ENCODE measurements at regions not wholly inside any gene's neighbourhood (a gene's known extent, or its start where the extent isn't known, plus 50 kb on each side); places are given as distances from the start of the nearest gene placed in this dataset.

- no peaks in the 10 kb centered on the region for H3K9me3 ChIP-seq
- H3K27ac ChIP-seq = no peak overlapping the region
- TF ChIP-seq EP300 (IDR thresholded peaks at IDR 0.05) (no peak), POLR2A (IDR thresholded peaks at IDR 0.05) (no peak), CTCF (IDR thresholded peaks at IDR 0.05) (no peak)
- H3K36me3 ChIP-seq = no peaks in the 10 kb centered on the region
- intact Hi-C loops (cut with DNase I) = no loop called here
- no peaks in the 10 kb centered on the region for H3K27me3 ChIP-seq
- no peaks in the 10 kb centered on the region for H3K4me1 ChIP-seq (ENCODE audit: insufficient read depth)
- no peak overlapping the region for H3K4me3 ChIP-seq
- no peak for DNase-seq
These were observed 722.2 kb downstream of the RWDD3 start for GRCh38 chr1:95956215-95956614.

GRCh38 chr1:95957748-95958147 lies 723.7 kb downstream of the RWDD3 start:
- 0 to 11% (median 3%) methylated on average over 1 of the region's 1 CpG for WGBS, 3 donors
- no peaks in the 10 kb centered on the region for H3K9me3 ChIP-seq
- H3K4me3 ChIP-seq = no peak overlapping the region
- H3K4me1 ChIP-seq (ENCODE audit: insufficient read depth) = no peaks in the 10 kb centered on the region
- intact Hi-C loops (cut with DNase I) = no loop called here
- H3K27ac ChIP-seq = no peak overlapping the region
- no peaks in the 10 kb centered on the region for H3K27me3 ChIP-seq
- TF ChIP-seq POLR2A (IDR thresholded peaks at IDR 0.05) (no peak), EP300 (IDR thresholded peaks at IDR 0.05) (no peak), CTCF (IDR thresholded peaks at IDR 0.05) (no peak)
- no peak for DNase-seq
- H3K36me3 ChIP-seq = no peaks in the 10 kb centered on the region

GRCh38 chr1:95966866-95967265 lies 732.9 kb downstream of the RWDD3 start:
- no peaks in the 10 kb centered on the region for H3K36me3 ChIP-seq
- H3K9me3 ChIP-seq = no peaks in the 10 kb centered on the region
- no peaks in the 10 kb centered on the region for H3K4me1 ChIP-seq (ENCODE audit: insufficient read depth)
- TF ChIP-seq EP300 (IDR thresholded peaks at IDR 0.05) (no peak), CTCF (IDR thresholded peaks at IDR 0.05) (no peak), POLR2A (IDR thresholded peaks at IDR 0.05) (no peak)
- intact Hi-C loops (cut with DNase I) = no loop called here
- H3K27me3 ChIP-seq = no peaks in the 10 kb centered on the region
- no peak overlapping the region for H3K27ac ChIP-seq
- H3K4me3 ChIP-seq = no peak overlapping the region
- no peak for DNase-seq

GRCh38 chr1:95974586-95974985 lies 740.6 kb downstream of the RWDD3 start:
- Histone ChIP-seq H3K9me3 (no peaks in the 10 kb centered on the region), H3K4me1 (ENCODE audit: insufficient read depth) (no peaks in the 10 kb centered on the region), H3K36me3 (no peaks in the 10 kb centered on the region), H3K27me3 (no peaks in the 10 kb centered on the region), H3K27ac (no peak overlapping the region), H3K4me3 (no peak overlapping the region)
- intact Hi-C loops (cut with DNase I) = no loop called here
- DNase-seq = no peak
- TF ChIP-seq EP300 (IDR thresholded peaks at IDR 0.05) = no peak
- no peak for TF ChIP-seq CTCF (IDR thresholded peaks at IDR 0.05)
- no peak for TF ChIP-seq POLR2A (IDR thresholded peaks at IDR 0.05)

- TF ChIP-seq CTCF (IDR thresholded peaks at IDR 0.05) (no peak), POLR2A (IDR thresholded peaks at IDR 0.05) (no peak), EP300 (IDR thresholded peaks at IDR 0.05) (no peak)
- Histone ChIP-seq H3K27me3 (peaks cover 2% of the 10 kb centered on the region), H3K4me1 (ENCODE audit: insufficient read depth) (no peaks in the 10 kb centered on the region), H3K27ac (no peak overlapping the region), H3K36me3 (no peaks in the 10 kb centered on the region), H3K9me3 (no peaks in the 10 kb centered on the region), H3K4me3 (no peak overlapping the region)
- no peak for DNase-seq
- intact Hi-C loops (cut with DNase I) = no loop called here
These were observed 738.9 kb upstream of the PTBP2 start for GRCh38 chr1:95982711-95983110.
